ENCODE measurements at regions not wholly inside any gene's neighbourhood (a gene's known extent, or its start where the extent isn't known, plus 50 kb on each side); places are given as distances from the start of the nearest gene placed in this dataset.

DNA sequence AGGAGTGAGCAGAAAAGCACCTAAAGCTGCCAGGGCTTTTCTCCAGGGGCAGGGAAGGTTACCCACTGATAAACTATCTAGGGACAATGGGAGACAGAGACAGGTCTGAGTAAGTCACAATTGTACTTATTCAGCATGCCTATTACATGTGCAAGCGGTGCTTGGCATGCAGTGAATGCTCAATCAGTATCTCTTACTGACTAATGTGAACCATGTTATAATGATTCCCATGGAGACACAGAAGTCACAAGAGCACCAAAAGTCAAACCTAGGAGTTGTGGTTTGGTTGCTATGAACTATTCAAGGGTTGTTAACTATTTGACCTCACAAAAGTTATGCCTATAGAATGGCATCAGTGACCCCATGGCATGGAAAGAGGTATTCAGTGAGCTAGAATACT, 50.0 kb upstream of the RASGRP1 start:
- H3K36me3 ChIP-seq (ENCODE audit: low read length), result no peaks in the 10 kb centered on the region
- no peak overlapping the region for H3K4me3 ChIP-seq (ENCODE audit: insufficient read depth, low read length, poor library complexity, severe bottlenecking)
- TF ChIP-seq, protein P1, sequence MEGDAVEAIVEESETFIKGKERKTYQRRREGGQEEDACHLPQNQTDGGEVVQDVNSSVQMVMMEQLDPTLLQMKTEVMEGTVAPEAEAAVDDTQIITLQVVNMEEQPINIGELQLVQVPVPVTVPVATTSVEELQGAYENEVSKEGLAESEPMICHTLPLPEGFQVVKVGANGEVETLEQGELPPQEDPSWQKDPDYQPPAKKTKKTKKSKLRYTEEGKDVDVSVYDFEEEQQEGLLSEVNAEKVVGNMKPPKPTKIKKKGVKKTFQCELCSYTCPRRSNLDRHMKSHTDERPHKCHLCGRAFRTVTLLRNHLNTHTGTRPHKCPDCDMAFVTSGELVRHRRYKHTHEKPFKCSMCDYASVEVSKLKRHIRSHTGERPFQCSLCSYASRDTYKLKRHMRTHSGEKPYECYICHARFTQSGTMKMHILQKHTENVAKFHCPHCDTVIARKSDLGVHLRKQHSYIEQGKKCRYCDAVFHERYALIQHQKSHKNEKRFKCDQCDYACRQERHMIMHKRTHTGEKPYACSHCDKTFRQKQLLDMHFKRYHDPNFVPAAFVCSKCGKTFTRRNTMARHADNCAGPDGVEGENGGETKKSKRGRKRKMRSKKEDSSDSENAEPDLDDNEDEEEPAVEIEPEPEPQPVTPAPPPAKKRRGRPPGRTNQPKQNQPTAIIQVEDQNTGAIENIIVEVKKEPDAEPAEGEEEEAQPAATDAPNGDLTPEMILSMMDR (IDR thresholded peaks at IDR 0.05; ENCODE audit: insufficient read depth, low read length, poor library complexity, severe bottlenecking), result no peak
- no peaks in the 10 kb centered on the region for H3K79me2 ChIP-seq (ENCODE audit: insufficient read depth, low read length)
- H3K9me3 ChIP-seq (ENCODE audit: insufficient read depth, low read length), result no peaks in the 10 kb centered on the region
- H3K27ac ChIP-seq (ENCODE audit: low read depth, low read length), result no peak overlapping the region
- H2AFZ ChIP-seq (ENCODE audit: low read depth, low read length, severe bottlenecking), result no peak overlapping the region
- H3F3A ChIP-seq (ENCODE audit: insufficient read depth), result no peaks in the 10 kb centered on the region
- H3K9me2 ChIP-seq (replicated peaks; ENCODE audit: insufficient read depth, low read length), result no peaks in the 10 kb centered on the region
- H3K27me3 ChIP-seq (ENCODE audit: low read length), result no peaks in the 10 kb centered on the region
- H3K9ac ChIP-seq (ENCODE audit: low read length), result no peak overlapping the region
- H4K20me1 ChIP-seq (ENCODE audit: low read depth, low read length), result no peaks in the 10 kb centered on the region
- H3K4me2 ChIP-seq (ENCODE audit: low read depth, low read length, poor library complexity, severe bottlenecking), result no peak overlapping the region

DNA sequence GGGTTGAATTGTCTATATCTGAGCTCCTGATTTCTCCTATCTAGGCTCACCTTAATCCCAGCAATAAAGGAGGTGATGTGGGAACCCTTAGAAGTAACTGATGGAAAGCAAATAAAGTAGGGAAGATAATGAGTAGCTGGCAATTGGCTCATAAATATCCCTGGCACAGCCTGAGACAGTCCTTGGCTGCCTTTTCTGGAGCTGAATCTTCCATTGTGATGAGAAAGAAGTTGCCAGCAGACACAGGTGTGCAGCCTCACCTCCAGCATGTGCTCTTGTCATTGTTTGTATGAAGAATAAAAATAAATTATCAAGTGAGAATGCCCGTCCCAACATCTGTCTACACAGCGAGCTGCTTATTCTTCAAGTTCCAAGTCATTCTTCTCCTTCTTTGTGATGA, 53.2 kb upstream of the RASGRP1 start:
- no peak overlapping the region for H3K4me3 ChIP-seq (ENCODE audit: insufficient read depth, low read length, poor library complexity, severe bottlenecking)
- no peak overlapping the region for H3K4me2 ChIP-seq (ENCODE audit: low read depth, low read length, poor library complexity, severe bottlenecking)

DNA sequence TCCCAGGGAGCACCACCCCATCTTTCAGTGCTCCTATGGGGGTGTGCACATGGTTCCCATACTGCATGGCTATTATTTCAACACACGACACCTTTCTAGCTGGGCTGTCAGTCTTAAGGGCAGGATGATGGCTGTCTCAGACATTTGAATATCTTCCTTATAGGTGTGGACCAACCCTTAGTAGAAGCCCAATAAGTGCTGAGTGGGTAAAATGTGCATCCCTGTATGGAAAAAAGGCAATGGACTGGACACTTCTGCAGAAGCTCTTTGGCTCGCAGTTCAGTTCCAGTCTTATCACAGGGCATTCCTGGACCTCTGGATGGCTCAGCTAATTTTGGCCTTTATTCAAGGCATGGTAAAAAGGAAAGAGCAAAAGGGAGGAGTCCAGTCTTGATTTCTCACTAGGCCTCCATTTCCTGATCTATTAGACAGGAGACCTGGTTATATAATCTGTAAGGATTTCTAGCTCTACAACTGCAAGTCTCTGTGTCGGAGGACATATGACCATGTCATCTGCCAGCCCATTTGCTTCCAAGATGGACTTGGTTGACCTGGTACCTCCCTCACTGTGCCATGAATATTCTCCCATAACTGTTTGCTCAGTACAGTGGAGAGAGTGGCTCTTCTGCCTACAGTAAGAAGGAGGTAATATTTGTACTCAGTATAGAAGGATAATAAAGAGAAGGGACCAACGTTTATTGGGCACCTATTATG, 53.8 kb upstream of the RASGRP1 start:
- H3K9me3 ChIP-seq (ENCODE audit: insufficient read depth, low read length), result no peaks in the 10 kb centered on the region
- H2AFZ ChIP-seq (ENCODE audit: low read depth, low read length, severe bottlenecking), result no peak overlapping the region
- H3K27me3 ChIP-seq (ENCODE audit: low read length), result no peaks in the 10 kb centered on the region
- no peaks in the 10 kb centered on the region for H3K79me2 ChIP-seq (ENCODE audit: insufficient read depth, low read length)
- no peak overlapping the region for H3K4me3 ChIP-seq (ENCODE audit: insufficient read depth, low read length, poor library complexity, severe bottlenecking)
- H3K9me2 ChIP-seq (replicated peaks; ENCODE audit: insufficient read depth, low read length), result no peaks in the 10 kb centered on the region
- no peak overlapping the region for H3K9ac ChIP-seq (ENCODE audit: low read length)
- no peaks in the 10 kb centered on the region for H4K20me1 ChIP-seq (ENCODE audit: low read depth, low read length)
- H3K27ac ChIP-seq (ENCODE audit: low read depth, low read length), result no peak overlapping the region
- H3K4me2 ChIP-seq (ENCODE audit: low read depth, low read length, poor library complexity, severe bottlenecking), result no peak overlapping the region
- TF ChIP-seq EZH2phosphoT487 (conservative IDR thresholded peaks at IDR 0.05; ENCODE audit: low read length), result no peak
- TF ChIP-seq, protein P1 (IDR thresholded peaks at IDR 0.05; ENCODE audit: insufficient read depth, low read length, poor library complexity, severe bottlenecking), result no peak
- no peaks in the 10 kb centered on the region for H3F3A ChIP-seq (ENCODE audit: insufficient read depth)
- no peaks in the 10 kb centered on the region for H3K36me3 ChIP-seq (ENCODE audit: low read length)

More for the DNA sequence above, 53.2 kb upstream of the RASGRP1 start:
- H3K36me3 ChIP-seq (ENCODE audit: low read length), result no peaks in the 10 kb centered on the region
- H3K9ac ChIP-seq (ENCODE audit: low read length), result no peak overlapping the region
- TF ChIP-seq, protein P1 (IDR thresholded peaks at IDR 0.05; ENCODE audit: insufficient read depth, low read length, poor library complexity, severe bottlenecking), result no peak
- no peak for TF ChIP-seq EZH2phosphoT487 (conservative IDR thresholded peaks at IDR 0.05; ENCODE audit: low read length)
- H3K79me2 ChIP-seq (ENCODE audit: insufficient read depth, low read length), result no peaks in the 10 kb centered on the region
- no peaks in the 10 kb centered on the region for H3K9me2 ChIP-seq (replicated peaks; ENCODE audit: insufficient read depth, low read length)
- no peaks in the 10 kb centered on the region for H3F3A ChIP-seq (ENCODE audit: insufficient read depth)
- H4K20me1 ChIP-seq (ENCODE audit: low read depth, low read length), result no peaks in the 10 kb centered on the region
- no peaks in the 10 kb centered on the region for H3K9me3 ChIP-seq (ENCODE audit: insufficient read depth, low read length)
- H3K27ac ChIP-seq (ENCODE audit: low read depth, low read length), result no peak overlapping the region
- H2AFZ ChIP-seq (ENCODE audit: low read depth, low read length, severe bottlenecking), result no peak overlapping the region
- no peaks in the 10 kb centered on the region for H3K27me3 ChIP-seq (ENCODE audit: low read length)

All from SU-DHL-6 (cell line).